Activated CD4-positive, alpha-beta T cell treated with anti-CD3 and anti-CD28 coated beads, Interleukin-10, Interleukin-2, amounts not matched to agents 100 ng/mL and 50 ng/mL, durations not matched to agents 16 hours and 8 hours (primary cell): ENCODE measurements at regions not wholly inside any gene's neighbourhood (a gene's known extent, or its start where the extent isn't known, plus 50 kb on each side); places are given as distances from the start of the nearest gene placed in this dataset.
"Not testable (repeated sequence)": the region's sequence is repeated elsewhere in the genome, so short reads cannot be mapped to it uniquely, and the experiment has no call there.

ENCODE experiments used
- DNase-seq: peaks from one replicate; pipeline ENCODE4 v3.0.0-alpha.2; 2020

DNA sequence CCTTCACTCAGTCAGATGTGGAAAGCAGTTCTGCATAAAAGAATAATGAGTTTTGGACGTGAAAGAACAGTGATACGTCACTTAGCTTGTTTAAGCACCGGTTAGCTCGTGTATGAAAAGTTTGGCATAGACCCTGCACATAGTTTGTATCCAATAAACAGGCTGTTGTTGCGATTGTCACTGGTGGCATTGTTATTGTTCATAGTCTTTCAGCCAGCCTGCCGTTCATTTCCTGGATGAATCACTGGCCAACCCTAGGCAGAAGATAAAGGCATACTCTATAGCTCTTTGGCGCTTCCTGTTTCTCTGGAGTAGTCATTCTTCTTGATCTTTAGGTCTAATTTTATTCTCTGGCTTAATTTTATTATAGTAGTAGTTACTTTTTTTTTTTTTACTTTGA, 57.8 kb upstream of the ANKRD30A start:
- DNase-seq: no peak

DNA sequence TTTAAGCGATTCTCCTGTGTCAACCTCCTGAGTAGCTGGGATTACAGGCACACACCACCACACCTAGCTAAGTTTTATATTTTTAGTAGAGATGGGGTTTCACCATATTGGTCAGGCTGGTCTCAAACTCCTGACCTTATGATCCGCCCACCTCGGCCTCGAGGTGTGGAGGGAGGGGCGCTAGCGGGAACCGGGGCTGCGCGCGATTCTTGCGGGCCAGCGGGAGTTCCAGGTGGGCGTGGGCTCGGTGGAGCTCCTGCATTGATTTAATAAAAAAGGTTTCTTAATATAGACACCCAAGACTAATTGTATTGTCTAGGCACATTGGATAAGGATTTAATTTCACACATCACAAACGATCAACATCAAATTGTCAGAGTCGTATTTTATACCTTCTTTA, 63.1 kb upstream of the ANKRD30A start:
- DNase-seq: not testable (repeated sequence)

DNA sequence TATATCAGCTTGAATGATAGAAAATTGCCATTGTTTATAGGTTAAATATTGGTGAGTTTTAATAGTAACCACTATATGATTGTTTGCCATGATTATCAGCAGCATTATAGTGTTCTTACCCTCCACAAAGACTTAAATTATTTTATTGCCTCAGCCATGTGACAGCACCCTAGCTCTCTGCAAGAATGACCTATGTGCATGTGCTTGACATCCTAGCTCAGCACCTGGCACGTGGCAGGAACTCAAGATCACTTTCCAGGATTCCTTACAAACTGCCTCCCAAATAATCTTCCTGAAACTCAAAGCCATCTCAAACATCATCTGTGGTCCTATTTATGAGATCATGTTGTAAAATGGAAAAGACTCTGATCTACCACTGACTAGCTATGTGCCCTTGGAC, 68.1 kb upstream of the ANKRD30A start:
- DNase-seq: no peak

DNA sequence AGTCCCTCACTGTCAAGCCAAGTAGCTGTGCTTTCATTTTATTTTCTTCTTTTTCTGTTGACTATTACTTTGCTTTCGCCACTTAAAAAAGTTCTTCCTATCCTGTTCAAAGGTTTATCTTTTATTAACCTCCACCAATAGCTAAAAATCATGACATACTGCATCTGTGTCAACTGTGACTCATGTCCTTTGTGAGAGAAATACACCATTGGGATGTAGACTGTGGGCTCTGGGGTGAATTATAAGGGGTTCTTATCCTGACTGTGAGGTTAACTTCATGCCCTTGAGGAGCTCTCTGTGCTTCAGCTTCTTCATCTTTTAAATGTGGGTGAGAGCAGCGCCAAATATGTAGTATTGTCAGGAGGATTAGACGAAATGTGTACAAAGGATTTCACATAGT, 71.9 kb upstream of the ANKRD30A start:
- no peak for DNase-seq

DNA sequence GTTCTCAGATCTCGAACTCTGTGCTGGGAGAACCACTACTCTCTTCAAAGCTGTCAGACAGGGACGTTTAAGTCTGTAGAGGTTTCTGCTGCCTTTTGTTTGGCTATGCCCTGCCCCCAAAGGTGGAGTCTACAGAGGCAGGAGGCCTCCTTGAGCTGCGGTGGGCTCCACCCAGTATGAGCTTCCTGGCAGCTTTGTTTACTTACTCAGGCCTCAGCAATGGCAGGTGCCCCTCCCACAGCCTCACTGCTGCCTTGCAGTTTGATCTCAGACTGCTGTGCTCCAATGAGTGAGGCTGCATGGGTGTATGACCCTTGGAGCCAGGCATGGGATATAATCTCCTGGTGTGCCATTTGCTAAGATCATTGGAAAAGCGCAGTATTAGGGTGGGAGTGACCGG, 75.4 kb upstream of the ANKRD30A start:
- DNase-seq: not testable (repeated sequence)

DNA sequence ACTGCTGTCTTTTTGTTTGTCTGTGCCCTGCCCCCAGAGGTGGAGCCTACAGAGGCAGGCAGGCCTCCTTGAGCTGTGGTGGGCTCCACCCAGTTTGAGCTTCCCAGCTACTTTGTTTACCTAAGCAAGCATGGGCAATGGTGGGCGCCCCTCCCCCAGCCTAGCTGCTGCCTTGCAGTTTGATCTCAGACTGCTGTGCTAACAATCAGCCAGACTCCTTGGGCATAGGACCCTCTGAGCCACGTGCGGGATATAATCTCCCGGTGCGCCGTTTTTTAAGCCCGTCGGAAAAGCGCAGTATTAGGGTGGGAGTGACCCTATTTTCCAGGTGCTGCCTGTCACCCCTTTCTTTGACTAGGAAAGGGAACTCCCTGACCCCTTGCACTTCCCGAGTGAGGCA, 81.1 kb upstream of the ANKRD30A start:
- DNase-seq: not testable (repeated sequence)

DNA sequence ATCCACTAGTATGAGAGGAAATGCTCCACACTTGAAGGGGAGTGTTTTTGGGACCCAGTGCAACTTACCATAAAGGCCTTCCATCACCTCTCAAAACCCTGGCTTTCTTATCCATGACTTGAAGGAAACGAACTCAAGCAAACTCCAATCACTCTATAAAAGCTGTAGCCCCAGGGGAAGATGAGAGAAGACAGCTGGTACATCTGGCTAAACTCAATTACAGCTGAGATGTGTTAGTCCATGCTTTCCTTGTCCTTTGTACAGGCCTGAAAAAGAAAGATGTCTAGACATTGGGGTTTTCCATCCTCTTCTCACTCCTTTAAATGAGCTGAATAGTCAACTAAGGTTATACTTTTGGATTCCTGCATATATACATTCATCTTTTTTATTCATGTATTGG, 89.5 kb upstream of the ANKRD30A start:
- DNase-seq: no peak

DNA sequence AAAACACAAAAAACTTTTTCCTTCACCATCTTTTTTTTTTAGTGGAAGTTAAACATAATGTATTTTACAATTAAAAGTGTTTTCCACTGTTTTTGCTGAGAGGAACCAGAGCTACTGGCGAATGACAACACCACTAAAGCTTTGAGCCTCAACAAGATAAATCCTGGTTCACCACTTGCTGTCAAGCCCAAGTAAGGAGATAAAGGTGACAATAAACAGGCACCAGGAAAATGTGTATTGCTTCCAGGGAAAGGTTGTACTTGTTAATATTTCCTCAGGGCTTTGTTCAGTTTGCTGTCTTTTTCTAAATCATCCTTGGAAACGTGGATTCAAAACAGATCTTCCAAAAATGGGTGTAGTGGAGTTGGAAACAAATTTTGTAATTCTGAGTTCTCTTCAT, 109.9 kb upstream of the ANKRD30A start:
- no peak for DNase-seq

DNA sequence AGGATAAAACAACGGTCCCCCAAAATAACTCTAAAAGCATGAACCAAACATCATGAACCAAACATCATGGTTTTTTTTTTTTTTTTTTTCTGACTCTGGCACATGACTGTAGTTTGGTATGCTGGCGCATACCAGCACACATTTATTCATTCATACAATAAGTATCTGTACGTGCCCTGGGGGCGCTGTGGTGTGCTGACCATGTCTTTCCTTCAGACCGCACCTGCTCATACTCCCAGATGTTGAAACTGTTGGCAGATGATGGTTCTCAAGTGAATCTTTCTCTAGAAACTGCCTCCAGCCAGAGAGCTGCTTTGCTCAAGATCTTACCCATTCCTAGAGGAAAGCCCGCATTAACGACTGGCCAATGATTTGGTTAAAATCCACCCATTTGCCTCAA, 114.7 kb upstream of the ANKRD30A start:
- DNase-seq: no peak

DNA sequence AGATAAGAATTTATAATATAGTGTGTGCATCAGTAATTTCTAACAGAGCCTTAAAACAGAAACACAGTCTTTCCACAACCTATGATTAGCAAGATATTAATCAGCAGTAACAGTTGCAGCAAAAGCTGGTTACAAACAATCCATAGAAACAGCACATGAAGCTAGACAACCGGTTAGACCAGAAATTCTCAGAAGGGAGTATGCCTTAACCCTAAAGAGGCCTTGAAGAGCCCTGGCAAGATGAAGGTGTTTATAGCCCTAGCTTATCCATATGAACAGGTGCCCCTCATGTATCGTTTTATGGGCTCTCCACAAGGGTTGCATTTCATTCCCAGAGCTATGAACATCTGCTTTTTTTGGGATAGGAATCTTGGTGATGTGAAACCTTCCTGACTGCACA, 117.1 kb upstream of the ANKRD30A start:
- not testable (repeated sequence) for DNase-seq

DNA sequence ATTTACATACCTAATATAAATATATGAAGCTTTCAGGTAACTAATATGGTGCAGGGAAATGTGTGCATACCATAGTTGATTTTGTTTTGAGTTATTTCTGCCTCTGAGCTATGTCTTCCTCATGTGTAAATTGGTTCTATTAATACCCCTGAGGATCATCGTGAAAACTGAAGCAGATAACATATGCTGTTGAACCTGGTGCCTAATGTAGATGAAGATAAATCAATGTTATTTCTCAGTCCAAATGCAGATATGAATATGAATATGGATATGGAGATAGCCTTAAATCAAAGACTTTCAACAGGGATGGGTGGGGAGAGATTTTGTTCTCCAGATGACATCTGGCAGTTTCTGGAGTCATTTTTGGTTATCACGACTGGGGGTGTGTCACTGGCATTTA, 122.3 kb upstream of the ANKRD30A start:
- DNase-seq: no peak

DNA sequence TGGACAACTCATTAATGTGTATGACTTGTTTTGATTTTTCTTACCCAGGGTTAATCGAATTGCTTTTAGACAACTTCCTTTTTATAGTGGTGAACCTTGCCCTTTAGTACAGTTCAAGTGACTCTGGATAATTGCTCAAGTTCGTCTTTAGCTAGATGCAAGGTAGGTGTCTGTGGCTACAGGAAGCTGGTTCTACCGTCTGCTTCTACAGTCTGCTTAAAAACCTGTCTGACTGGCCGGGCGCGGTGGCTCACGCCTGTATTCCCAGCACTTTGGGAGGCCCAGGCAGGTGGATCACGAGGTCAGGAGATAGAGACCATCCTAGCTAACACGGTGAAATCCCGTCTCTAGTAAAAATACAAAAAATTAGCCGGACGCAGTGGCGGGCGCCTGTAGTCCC, 129.6 kb upstream of the ANKRD30A start:
- DNase-seq: not testable (repeated sequence)

DNA sequence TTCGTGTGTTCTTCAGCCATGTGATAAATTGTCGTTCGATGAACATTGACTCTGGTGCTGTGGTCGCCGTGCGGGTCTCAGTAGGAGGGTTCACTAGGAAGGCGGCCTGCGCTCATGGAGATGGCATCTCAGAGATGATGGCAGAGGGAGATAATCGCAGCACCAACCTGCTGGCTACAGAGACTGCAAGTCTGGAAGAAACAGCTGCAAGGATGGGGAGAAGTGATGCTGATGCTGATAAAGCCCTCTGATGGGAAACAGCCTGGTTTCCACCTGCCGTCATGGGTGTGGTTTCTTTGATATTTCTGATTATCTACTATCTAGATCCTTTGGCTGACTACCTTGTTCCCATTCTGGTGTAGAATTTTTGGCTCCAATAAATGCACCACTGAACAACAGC, 130.5 kb upstream of the ANKRD30A start:
- DNase-seq: no peak

DNA sequence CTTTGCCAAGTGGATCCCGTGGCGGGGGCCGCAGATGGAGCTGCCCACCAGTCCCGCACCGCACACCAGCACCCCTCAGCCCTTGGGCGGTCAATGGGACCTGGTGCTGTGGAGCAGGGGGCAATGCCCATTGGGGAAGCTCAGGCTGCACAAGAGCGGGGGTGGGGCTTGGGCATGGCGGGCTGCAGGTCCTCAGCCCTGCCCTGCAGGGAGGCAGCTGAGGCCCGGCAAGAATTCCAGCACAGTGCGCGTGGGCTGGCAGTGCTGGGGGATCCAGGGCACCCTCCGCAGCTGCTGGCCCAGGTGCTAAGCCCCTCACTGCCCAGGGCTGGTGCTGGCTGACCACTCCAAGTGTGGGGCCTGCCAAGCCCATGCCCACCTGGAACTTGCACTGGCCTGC, 136.2 kb upstream of the ANKRD30A start:
- DNase-seq: no peak

DNA sequence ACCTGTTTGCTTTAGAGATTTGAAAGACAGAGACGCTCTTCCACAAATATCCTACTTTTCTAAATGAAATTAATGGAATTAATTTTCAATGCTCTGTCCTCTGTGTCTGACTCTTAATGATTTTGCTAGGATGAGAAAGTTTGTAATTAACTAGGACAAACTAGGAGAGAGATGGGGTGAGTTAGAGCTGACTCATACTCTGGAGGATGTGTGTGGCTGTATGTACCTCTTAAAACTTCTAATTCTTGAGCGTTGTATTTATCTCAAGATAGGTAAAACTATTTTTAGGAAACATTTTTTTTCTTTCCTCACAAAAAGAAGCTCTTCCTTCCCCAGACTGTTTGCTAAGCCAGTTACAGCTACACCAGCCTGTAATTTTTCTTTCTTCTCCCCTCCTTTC, 178.8 kb upstream of the ANKRD30A start:
- no peak for DNase-seq

DNA sequence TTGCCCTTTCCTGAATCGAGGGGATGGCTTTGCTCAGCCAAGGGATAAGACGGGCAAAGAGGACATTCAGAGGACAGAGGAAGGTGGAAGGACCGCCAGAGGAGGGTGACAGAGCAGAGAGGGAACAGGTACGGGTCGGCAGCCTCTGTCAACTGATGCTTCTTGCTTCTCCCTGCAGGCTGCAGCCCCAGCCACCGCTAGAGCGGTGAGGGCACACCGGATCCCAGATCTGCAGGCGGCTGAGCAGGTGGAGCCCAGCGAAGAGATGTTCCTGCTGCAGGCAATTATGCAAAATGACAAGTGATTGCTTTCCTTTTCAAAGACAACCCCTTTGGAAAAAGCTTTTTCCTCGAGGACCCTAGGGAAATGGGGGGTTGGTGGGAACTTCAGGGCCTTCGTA, 181.9 kb upstream of the ANKRD30A start:
- DNase-seq: no peak

DNA sequence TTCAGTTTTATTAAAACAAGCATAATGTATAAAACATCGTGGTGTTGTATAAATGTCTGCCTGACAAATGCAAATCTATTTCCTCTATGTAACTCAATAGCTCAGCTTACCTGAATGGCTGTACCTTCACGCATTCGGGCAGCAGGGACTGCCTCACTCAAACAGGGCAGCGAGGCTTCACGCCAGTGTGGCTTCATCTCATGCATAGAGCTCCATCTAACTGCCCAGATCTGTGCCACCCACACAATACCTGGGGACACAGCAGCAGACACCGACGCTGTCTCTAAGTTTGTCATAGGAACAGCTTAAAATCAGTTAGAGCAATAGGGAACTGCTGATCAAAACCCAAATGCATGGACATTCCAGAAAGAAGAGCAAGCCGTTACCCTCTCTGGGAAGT, 182.8 kb upstream of the ANKRD30A start:
- no peak for DNase-seq

DNA sequence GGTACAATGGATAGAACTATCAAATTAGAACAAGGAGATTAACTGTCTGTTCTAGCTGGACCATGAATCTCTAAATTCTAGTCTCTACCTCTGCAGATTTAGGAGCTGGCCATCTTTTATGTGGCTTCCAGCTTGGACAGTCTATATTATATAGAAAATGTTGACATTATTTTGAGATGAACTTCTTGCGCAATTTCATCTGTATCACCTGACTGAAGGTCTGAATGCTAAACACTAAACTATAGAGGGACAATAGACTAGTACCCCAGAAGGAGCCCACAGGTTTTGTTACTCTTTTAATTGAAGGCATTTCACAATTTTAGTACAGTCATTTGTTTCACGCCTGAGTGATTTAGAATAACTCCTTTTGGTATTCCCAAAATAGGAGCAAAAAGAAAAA, 222.4 kb upstream of the ANKRD30A start:
- no peak for DNase-seq

DNA sequence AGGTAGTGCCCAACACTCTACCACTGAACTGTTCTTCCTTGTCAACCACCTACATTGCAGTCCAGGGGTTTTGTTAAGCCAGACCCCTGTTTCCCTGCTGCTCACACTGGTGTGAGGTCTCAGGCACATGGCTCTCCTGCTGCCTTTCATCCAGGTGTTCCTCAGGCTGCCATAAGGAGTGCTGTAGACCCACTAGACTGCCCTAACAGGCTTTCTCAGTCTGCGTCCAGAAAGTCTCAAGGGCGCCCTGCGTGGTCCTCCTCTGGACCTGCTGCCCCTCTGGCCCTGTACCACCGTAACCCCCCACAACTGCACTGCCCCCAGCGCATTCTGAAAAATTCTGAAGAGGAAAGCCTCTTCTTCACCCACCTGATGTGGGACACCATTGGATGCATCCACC, 225.7 kb upstream of the ANKRD30A start:
- DNase-seq: no peak

DNA sequence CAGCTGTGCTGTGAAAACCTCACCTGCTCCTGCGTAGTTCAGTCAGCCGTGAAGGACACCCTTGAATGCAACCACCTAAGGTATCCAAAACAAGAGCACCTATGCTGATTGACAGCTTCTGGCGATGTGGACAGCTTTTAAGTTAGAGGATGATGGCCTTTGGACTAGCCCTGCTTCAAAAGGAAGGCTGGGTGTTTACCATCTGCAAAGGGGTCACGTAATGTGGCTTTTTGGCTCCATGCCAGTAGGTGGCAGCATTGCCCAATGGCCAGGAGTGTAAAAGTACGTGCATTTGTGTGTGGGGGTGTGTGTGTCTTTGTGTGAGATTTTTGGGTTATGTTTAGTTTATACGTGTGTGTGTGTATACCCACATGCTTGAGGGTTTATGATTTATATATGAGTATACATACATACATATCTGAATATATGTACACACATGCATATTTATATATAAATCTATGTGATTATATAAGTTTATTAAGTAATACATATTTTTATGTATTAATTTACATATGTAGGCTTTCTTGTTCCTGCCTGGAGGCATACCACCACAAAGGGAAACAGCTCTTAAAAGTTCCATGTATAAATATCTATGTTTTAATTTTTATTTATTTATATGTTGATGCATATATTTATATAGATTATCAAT, 236.3 kb upstream of the ANKRD30A start:
- DNase-seq: peak; percentile 55

DNA sequence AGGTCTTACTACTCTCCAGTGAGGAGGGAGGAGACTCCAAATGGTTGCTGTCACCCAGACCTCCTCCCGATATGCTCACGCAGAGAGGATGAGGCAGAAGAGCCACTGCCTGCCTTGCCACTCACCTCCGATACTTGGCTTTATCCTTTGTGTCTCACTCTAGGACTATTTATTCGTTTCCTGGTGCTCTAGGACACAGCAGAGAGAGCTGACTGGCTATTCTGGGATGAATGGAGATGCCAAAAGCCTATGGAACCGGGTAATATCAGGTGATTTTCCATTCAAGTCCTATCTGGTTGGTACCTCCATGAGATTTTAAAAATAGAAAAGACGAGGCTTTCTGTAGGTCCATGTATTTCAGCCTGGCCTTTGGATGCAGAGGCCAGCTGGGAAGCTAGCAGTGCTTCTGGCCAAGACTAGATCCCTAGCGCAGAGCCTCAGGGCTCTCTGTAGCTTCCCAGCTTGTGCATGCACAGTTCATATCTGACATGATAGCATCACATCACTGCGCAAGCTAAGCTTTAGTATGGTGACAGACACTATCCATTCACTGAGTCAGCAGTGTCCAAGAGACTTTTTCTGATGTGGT, 239.0 kb upstream of the ANKRD30A start:
- no peak for DNase-seq

DNA sequence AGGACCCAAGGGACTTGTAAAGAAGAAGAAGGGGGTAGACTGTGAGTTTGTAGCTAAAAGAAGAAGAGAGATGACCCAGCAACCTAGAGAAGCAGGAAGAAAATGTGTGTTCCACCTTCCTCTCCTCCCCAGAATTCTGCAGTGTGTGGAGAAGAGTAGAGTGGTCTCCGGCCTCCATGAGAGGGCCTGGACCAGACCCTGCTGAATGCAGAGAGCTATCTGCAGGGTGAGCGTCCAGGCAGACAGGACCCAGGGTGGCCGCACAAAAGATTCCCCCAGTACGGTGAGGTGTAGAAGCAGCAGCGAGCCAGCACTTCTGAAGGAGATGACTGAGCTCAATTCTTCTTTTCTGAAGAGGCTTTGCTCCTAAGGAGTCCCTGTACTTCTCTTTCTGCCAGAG, 239.7 kb upstream of the ANKRD30A start:
- DNase-seq: no peak

DNA sequence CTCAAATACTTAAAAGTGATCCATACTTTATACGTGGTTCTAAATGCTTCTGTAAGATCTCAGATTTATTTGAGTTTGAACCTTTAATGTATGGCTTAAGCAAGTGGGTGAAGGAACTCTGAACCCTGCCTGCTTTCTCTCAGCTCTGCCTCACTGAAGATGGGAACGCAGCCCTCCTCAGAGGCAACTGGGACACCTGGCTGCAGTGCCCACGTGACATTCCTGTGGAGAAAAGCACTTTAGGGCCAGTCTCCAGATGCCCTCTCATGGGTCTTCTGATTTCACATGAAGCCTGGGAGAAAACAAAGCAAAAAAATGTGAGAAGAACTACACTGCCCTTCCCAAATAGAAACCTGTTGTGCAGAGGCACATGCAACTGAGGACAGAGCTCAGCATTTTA, 242.6 kb upstream of the ANKRD30A start:
- no peak for DNase-seq

DNA sequence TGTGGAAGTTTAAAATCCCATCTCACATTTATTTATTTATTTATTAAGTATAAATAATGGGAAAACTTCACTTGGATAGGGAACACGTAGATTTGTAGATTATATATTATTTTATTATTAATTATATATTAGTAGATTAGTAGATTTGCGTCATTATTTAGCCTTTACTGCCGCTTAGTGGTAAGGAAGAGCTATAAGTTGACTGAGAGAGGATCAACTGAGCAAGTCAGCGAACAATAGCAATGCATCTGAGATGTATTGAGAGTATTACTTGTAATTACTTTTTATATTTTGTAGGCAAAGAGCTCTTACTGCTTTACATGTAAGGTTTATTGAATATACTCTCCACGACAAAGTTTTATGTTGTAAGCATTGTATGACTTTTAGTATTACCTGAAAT, 244.5 kb upstream of the ANKRD30A start:
- no peak for DNase-seq

DNA sequence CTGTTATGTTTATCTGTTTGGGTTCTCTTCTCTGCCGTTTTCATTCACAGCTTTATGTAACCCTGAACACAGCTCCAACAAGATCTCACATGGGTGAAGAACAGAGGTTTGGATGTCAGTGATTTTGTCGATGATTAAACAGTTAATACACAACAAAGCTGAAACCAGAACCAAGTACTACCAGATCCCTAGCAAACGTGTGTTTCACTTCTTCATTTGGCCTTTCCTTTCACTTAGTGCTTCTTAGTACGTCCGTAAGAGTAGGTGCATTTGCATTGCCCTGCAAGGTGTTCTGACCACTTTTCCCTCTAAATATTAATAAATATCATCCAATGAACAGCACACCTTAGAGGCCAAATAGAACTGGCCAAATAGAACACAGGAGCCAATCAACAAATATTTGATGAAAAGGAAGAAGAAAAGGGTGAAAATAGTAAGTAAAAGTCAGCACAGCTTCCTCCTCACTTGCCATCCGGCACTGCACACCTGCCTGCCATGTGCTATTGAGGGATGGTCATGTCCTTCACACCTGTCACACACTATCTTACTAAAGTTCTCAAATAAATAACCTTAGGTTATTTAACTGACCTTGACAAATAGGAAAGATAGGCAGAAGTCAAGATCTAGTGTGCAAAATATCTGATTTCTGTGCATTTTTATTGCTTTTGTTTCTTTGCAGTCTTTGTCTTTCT, 252.6 kb upstream of the ANKRD30A start:
- no peak for DNase-seq
